ENCODE measurements at regions not wholly inside any gene's neighbourhood (a gene's known extent, or its start where the extent isn't known, plus 50 kb on each side); places are given as distances from the start of the nearest gene placed in this dataset.

GRCh38 chr9:26426551-26427131 lies 466.0 kb downstream of the CAAP1 start:
- no peak for DNase-seq (ENCODE audit: low spot score)
- H3K4me3 Mint-ChIP-seq (ENCODE audit: low read depth): no peak overlapping the region
- no peaks in the 10 kb centered on the region for H3K36me3 Mint-ChIP-seq (ENCODE audit: low read depth)
- H3K27me3 Mint-ChIP-seq (ENCODE audit: low read depth): no peaks in the 10 kb centered on the region
- H3K27ac Mint-ChIP-seq: no peak overlapping the region
- intact Hi-C loops (cut with micrococcal nuclease): no loop called here
- H3K4me1 Mint-ChIP-seq (ENCODE audit: low read depth): no peaks in the 10 kb centered on the region
- peaks cover 43% of the 10 kb centered on the region for H3K9me3 Mint-ChIP-seq

- H3K4me3 Mint-ChIP-seq (ENCODE audit: low read depth): no peak overlapping the region
- H3K36me3 Mint-ChIP-seq (ENCODE audit: low read depth): no peaks in the 10 kb centered on the region
- intact Hi-C loops (cut with micrococcal nuclease): no loop called here
- no peaks in the 10 kb centered on the region for H3K27me3 Mint-ChIP-seq (ENCODE audit: low read depth)
- H3K4me1 Mint-ChIP-seq (ENCODE audit: low read depth): no peaks in the 10 kb centered on the region
- no peak overlapping the region for H3K27ac Mint-ChIP-seq
- peaks cover 11% of the 10 kb centered on the region for H3K9me3 Mint-ChIP-seq
- no peak for DNase-seq (ENCODE audit: low spot score)
Measured at GRCh38 chr9:26418480-26418879, 474.1 kb downstream of the CAAP1 start.

DNA sequence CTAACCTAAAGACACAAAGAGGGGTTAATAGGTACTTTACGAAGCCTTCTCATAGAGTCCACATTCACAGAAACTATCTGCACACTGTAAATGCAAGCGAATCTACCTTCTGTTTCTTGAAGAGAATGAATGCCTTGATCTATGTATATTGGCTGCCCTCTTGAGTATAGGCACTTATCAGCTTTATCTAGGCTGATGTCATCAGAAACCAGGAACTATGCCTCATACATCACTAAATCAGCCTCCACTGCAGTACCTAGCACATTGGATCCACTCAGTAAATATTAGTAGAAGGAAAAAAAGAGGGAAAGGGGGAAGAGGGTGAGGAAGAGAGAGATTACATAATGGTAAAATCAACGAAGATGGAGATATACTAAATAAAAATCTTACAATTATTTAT lies 477.1 kb downstream of the CAAP1 start:
- DNase-seq (ENCODE audit: low spot score): no peak
- Mint-ChIP-seq H3K27ac (no peak overlapping the region), H3K4me3 (ENCODE audit: low read depth) (no peak overlapping the region), H3K36me3 (ENCODE audit: low read depth) (no peaks in the 10 kb centered on the region), H3K4me1 (ENCODE audit: low read depth) (no peaks in the 10 kb centered on the region), H3K9me3 (peaks cover 14% of the 10 kb centered on the region), H3K27me3 (ENCODE audit: low read depth) (no peaks in the 10 kb centered on the region)
- intact Hi-C loops (cut with micrococcal nuclease): no loop called here

DNA sequence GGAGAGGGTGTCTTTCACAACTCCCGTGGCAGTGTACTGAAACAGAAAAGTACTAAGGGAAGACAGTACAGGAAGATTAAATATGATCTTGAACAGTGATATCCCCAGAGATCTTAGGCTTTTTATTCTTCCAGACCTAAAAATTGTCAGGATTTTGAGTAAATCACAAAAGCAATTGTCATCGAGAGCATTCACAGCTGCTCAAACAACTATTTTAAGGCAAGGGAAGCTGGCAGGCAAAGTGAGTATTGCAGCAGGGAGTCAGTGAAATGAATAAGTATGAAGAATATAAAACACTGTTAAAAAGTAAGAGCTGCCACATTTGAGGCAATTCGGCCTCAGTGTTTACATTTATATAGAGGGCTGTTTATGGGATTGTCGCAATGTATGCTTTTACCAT lies 479.0 kb downstream of the CAAP1 start:
- Mint-ChIP-seq H3K27me3 (ENCODE audit: low read depth) (no peaks in the 10 kb centered on the region), H3K4me1 (ENCODE audit: low read depth) (no peaks in the 10 kb centered on the region), H3K9me3 (peaks cover 18% of the 10 kb centered on the region), H3K36me3 (ENCODE audit: low read depth) (no peaks in the 10 kb centered on the region), H3K4me3 (ENCODE audit: low read depth) (no peak overlapping the region), H3K27ac (no peak overlapping the region)
- no peak for DNase-seq (ENCODE audit: low spot score)
- intact Hi-C loops (cut with micrococcal nuclease): no loop called here

DNA sequence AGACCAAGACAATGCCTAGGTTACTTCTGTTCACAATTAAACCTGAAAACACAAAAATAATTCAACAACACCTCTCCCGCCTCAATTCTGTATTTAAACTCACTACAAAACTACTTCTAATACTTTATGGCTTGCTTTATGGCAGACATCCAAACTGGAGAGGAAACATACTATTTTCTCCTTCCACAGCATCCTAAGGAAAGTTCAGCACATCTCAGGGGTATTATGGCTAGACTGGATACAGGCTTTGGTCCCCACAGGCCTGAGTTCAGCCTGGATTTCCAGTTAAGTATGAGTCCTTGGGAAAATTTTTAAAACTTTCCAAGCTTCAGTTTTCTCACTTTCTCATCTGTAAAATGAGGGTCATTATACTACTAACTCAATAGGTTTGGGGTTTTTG lies 480.2 kb downstream of the CAAP1 start:
- H3K4me1 Mint-ChIP-seq (ENCODE audit: low read depth): no peaks in the 10 kb centered on the region

DNA sequence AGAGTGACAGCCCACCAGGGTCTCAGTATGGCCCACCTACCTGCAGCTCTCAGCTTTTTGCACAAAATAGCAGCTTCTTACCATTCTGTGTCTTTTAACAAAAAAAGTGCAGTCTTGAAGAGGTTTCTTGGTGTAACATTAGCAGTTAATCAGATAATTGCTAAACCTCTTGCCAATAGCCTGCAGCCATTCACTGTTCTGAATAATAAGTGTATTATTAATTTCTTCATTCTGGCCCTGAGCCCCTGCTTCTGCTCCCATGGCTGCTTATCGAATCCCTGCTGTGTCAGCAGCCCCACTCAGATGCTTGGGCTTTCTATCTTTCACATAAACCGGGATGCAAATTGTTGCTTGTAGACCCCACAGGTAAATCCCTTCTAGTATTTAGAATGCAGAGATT lies 485.9 kb downstream of the CAAP1 start:
- peaks cover 22% of the 10 kb centered on the region for H3K9me3 Mint-ChIP-seq
- intact Hi-C loops (cut with micrococcal nuclease): no loop called here
- no peak overlapping the region for H3K4me3 Mint-ChIP-seq (ENCODE audit: low read depth)
- H3K36me3 Mint-ChIP-seq (ENCODE audit: low read depth): no peaks in the 10 kb centered on the region
- no peak for DNase-seq (ENCODE audit: low spot score)
- H3K4me1 Mint-ChIP-seq (ENCODE audit: low read depth): no peaks in the 10 kb centered on the region
- no peak overlapping the region for H3K27ac Mint-ChIP-seq
- H3K27me3 Mint-ChIP-seq (ENCODE audit: low read depth): no peaks in the 10 kb centered on the region

More for the DNA sequence above, 480.2 kb downstream of the CAAP1 start:
- DNase-seq (ENCODE audit: low spot score): no peak
- H3K27me3 Mint-ChIP-seq (ENCODE audit: low read depth): no peaks in the 10 kb centered on the region
- peaks cover 22% of the 10 kb centered on the region for H3K9me3 Mint-ChIP-seq
- intact Hi-C loops (cut with micrococcal nuclease): no loop called here
- H3K4me3 Mint-ChIP-seq (ENCODE audit: low read depth): no peak overlapping the region
- no peaks in the 10 kb centered on the region for H3K36me3 Mint-ChIP-seq (ENCODE audit: low read depth)
- no peak overlapping the region for H3K27ac Mint-ChIP-seq

DNA sequence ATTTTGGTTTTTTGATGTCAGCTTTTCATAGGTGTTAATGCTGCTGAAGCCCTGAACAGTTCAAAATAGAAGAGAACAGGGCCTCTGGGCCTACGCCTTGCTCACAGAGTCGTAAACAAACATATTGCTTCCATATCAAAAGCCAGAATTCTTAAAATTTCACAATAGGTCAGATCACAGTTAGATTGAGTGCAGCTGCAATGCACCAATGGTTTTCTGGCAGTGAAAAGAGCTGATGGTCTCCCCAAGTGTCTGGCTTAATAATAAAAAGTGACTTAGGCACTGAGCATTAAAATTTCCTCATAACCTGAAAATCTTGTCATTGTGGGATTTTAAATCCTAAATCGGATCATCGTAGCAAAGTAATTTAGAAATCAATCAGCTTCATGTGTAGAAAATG lies 493.0 kb downstream of the CAAP1 start:
- H3K27me3 Mint-ChIP-seq (ENCODE audit: low read depth): no peaks in the 10 kb centered on the region
- H3K9me3 Mint-ChIP-seq: peaks cover 12% of the 10 kb centered on the region
- H3K36me3 Mint-ChIP-seq (ENCODE audit: low read depth): no peaks in the 10 kb centered on the region
- H3K4me1 Mint-ChIP-seq (ENCODE audit: low read depth): no peaks in the 10 kb centered on the region
- DNase-seq (ENCODE audit: low spot score): no peak
- H3K27ac Mint-ChIP-seq: no peak overlapping the region
- no peak overlapping the region for H3K4me3 Mint-ChIP-seq (ENCODE audit: low read depth)
- intact Hi-C loops (cut with micrococcal nuclease): no loop called here

GRCh38 chr9:26394025-26394424 lies 498.6 kb downstream of the CAAP1 start:
- H3K27me3 Mint-ChIP-seq (ENCODE audit: low read depth): no peaks in the 10 kb centered on the region
- DNase-seq (ENCODE audit: low spot score): no peak
- H3K4me1 Mint-ChIP-seq (ENCODE audit: low read depth): no peaks in the 10 kb centered on the region
- peaks cover 45% of the 10 kb centered on the region for H3K9me3 Mint-ChIP-seq
- H3K4me3 Mint-ChIP-seq (ENCODE audit: low read depth): no peak overlapping the region
- H3K27ac Mint-ChIP-seq: no peak overlapping the region
- intact Hi-C loops (cut with micrococcal nuclease): no loop called here
- H3K36me3 Mint-ChIP-seq (ENCODE audit: low read depth): no peaks in the 10 kb centered on the region

DNA sequence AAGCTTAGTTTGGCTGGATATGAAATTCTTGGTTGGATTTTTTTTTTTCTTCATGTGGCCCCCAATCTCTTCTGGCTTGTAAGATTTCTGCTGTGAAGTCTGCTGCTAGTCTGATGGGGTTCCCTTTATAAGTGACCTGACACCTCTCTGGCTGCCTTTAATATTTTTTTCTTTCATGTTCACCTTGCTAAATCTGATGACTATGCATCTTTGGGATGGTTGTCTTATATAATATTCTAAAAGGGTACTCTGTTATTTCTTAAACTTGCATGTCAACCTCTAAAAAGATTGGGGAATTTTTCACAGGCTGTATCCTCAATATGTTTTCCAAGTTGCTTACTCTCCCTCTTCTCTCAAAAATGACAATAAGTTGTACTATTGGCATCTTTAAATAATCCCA lies 500.0 kb downstream of the CAAP1 start:
- DNase-seq (ENCODE audit: low spot score): no peak
- Mint-ChIP-seq H3K36me3 (ENCODE audit: low read depth) (no peaks in the 10 kb centered on the region), H3K27ac (no peak overlapping the region), H3K9me3 (peaks cover 41% of the 10 kb centered on the region), H3K4me1 (ENCODE audit: low read depth) (no peaks in the 10 kb centered on the region), H3K4me3 (ENCODE audit: low read depth) (no peak overlapping the region), H3K27me3 (ENCODE audit: low read depth) (no peaks in the 10 kb centered on the region)
- intact Hi-C loops (cut with micrococcal nuclease): no loop called here

DNA sequence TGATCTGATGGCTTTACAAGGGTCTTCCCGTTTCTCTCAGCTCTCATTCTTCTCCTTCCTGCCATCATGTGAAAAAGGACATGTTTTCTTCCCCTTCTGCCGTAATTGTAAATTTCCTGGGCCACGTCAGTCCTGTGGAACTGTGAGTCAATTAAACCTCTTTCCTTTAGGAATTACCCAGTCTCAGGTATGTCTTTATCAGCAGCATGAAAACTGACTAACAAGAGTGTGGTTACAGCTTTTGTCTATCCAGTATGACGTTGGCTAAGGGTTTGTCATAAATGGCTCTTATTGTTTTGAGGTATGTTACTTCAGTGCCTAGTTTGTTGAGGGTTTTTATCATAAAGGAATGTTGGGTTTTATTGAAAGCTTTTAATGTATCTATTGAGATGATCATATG lies 501.6 kb downstream of the CAAP1 start:
- Mint-ChIP-seq H3K4me3 (ENCODE audit: low read depth) (no peak overlapping the region), H3K4me1 (ENCODE audit: low read depth) (no peaks in the 10 kb centered on the region), H3K27me3 (ENCODE audit: low read depth) (no peaks in the 10 kb centered on the region), H3K27ac (no peak overlapping the region), H3K9me3 (peaks cover 44% of the 10 kb centered on the region), H3K36me3 (ENCODE audit: low read depth) (no peaks in the 10 kb centered on the region)
- DNase-seq (ENCODE audit: low spot score): no peak
- intact Hi-C loops (cut with micrococcal nuclease): no loop called here

- no peak for DNase-seq (ENCODE audit: low spot score)
- Mint-ChIP-seq H3K27me3 (ENCODE audit: low read depth) (no peaks in the 10 kb centered on the region), H3K36me3 (ENCODE audit: low read depth) (no peaks in the 10 kb centered on the region), H3K9me3 (peaks cover 15% of the 10 kb centered on the region), H3K4me3 (ENCODE audit: low read depth) (no peak overlapping the region), H3K4me1 (ENCODE audit: low read depth) (no peaks in the 10 kb centered on the region), H3K27ac (no peak overlapping the region)
- intact Hi-C loops (cut with micrococcal nuclease): no loop called here
Measured at GRCh38 chr9:26375448-26375847, 517.2 kb downstream of the CAAP1 start.

DNA sequence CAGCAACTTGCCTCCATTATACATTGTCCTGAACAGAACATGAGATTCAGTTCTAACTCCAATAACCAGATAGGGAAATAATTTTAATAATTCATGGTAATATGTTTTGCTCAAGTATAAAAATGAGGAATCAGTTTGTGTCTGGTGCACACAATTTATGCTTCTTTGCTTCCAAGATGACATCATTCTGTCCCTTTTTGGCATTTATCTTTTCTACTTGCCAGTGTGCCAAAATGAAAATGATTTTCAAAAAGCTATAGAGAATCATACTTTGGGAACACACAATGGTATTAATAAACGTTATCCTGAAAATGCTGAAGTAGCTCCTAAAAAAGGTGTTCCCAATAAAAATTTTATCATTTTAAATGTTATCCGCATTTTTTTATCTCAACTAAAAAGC lies 519.0 kb downstream of the CAAP1 start:
- intact Hi-C loops (cut with micrococcal nuclease): no loop called here
- H3K27me3 Mint-ChIP-seq (ENCODE audit: low read depth): no peaks in the 10 kb centered on the region
- H3K9me3 Mint-ChIP-seq: peaks cover 15% of the 10 kb centered on the region
- no peaks in the 10 kb centered on the region for H3K36me3 Mint-ChIP-seq (ENCODE audit: low read depth)
- no peak overlapping the region for H3K27ac Mint-ChIP-seq
- no peak overlapping the region for H3K4me3 Mint-ChIP-seq (ENCODE audit: low read depth)
- no peaks in the 10 kb centered on the region for H3K4me1 Mint-ChIP-seq (ENCODE audit: low read depth)
- DNase-seq (ENCODE audit: low spot score): no peak

DNA sequence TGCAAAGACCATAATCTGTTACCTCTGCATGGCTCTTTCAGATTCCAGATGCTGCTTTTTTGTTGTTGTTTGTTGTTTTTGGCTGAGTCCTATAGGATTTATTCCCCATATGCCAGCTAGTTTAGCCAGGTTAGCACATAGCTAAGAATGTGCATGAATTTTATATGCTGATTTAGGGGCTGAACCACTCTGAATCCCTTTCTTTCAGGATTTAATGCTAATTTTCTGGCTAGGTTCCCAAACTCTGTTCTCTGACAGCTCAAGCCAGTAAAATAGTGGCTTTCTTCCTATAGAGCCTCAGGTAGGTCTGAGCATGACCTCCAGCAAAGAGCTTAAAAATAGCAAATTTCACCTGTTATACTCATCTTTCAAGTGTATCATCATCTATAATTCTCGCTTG lies 521.4 kb downstream of the CAAP1 start:
- Mint-ChIP-seq H3K27me3 (ENCODE audit: low read depth) (no peaks in the 10 kb centered on the region), H3K4me3 (ENCODE audit: low read depth) (no peak overlapping the region), H3K9me3 (peaks cover 15% of the 10 kb centered on the region), H3K4me1 (ENCODE audit: low read depth) (no peaks in the 10 kb centered on the region), H3K27ac (no peak overlapping the region), H3K36me3 (ENCODE audit: low read depth) (no peaks in the 10 kb centered on the region)
- intact Hi-C loops (cut with micrococcal nuclease): no loop called here
- no peak for DNase-seq (ENCODE audit: low spot score)

DNA sequence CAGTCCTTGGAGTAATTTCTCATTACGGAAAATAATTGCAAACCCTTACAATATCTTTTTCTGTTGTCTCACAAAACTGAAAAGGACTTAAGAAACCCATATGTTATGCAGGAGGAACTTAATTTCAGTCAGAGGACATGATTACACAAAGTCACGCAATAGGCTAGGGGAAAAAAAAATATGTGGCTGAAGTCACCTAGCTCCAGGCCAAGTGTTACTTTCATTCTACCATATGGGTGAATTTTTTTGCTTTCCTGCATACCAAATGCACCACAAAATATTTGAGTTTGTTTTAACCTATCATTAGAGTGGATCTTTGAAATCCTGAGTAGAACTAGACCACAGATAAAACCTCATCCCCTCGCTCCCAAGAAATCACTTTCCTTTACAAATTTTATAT lies 523.5 kb downstream of the CAAP1 start:
- Mint-ChIP-seq H3K36me3 (ENCODE audit: low read depth) (no peaks in the 10 kb centered on the region), H3K9me3 (peaks cover 16% of the 10 kb centered on the region), H3K27me3 (ENCODE audit: low read depth) (no peaks in the 10 kb centered on the region), H3K4me1 (ENCODE audit: low read depth) (no peaks in the 10 kb centered on the region), H3K27ac (no peak overlapping the region), H3K4me3 (ENCODE audit: low read depth) (no peak overlapping the region)
- DNase-seq (ENCODE audit: low spot score): no peak
- intact Hi-C loops (cut with micrococcal nuclease): no loop called here

Measured in activated T-helper 2 cell treated with anti-CD3 and anti-CD28 coated beads, Interferon-gamma antibody, Interleukin-2, Interleukin-4, amounts not matched to agents 10 μg/mL and 5 μg/mL and 100 μg/mL, durations not matched to agents 14 hours and 24 hours and 36 hours (primary cell).